SW480 (cell line): ENCODE measurements at regions not wholly inside any gene's neighbourhood (a gene's known extent, or its start where the extent isn't known, plus 50 kb on each side); places are given as distances from the start of the nearest gene placed in this dataset.
A peak's percentile ranks its signal among the peaks of the same experiment; 100 is the strongest.

Experiments
- DNase-seq: peaks from one replicate; pipeline ENCODE4 v3.0.0-alpha.2; 2016; ENCODE audit warnings: low spot score

- no peak for DNase-seq
Measured at GRCh38 chr3:184477940-184478339, 83.6 kb upstream of the EPHB3 start.

DNA sequence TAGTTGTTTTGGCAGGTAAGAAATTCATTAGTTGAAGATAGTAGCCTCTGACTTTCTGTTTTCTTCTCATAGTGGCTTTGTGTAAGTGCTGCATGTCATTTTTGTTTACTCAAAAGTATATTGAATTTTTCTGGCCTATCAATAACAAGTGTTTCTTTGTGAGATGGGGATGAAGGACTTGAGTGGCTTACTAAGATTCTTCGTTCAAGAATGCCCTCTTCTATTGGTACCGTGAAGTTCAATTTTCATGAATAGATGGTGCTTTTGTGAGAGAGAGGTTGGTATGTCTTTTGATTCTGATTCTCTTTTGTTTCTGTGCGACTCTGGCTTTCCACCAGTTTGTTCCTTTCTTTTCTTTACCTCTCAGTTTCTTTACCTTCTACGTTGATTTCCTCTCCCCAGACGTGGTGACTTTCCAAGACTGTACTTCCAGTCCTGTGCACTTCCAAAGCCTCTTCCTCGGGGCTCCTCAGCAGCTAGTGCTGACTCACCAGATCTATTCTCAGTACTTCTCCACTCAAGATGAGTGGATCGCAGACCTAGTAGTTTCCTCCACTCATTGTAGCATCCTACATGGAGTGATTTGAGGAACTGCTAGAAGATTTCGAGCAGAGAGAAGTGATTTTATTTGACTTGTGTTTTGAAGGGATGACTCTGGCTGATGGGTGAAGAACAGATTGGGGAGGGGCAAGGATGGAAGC, 82.0 kb upstream of the EPHB3 start:
- no peak for DNase-seq

- DNase-seq, result no peak
Measured at GRCh38 chr3:184480831-184481230, 80.8 kb upstream of the EPHB3 start.

GRCh38 chr3:184481984-184482671, 79.5 kb upstream of the EPHB3 start:
- no peak for DNase-seq

DNA sequence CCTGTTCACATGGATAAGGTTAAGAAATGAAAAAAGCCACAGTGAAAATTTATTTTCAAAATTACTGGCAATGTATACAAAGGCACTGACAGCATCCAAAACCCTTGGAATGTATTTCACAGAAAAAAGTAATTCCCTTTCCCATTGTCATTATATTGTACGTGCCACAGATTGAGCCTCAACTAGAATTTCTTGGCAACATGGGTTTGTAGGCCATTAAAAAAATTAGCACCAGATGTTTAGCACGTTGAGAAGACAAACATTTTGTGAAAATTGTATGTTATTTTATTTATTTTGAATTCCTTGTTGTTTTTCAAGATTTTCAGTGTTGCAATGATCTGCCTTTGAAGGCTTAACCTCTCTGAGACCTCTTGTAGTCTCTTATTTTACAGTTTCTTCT, 76.3 kb upstream of the EPHB3 start:
- no peak for DNase-seq

DNA sequence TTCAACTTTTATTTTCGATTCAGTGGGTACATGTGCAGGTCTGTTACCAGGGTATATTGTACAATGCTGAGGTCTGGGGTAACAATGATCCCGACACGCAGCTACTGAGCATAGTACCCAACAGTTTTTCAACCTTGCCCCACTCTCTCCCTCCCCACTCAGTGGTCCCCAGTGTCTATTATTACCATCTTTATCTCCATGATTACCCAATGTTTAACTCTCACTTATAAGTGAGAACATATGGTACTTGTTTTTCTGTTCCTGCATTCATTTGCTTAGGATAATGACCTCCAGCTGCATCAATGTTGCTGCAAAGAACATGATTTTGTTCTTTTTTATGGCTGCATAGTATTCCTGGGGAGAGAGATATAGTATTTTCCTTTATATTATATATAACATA, 75.7 kb upstream of the EPHB3 start:
- no peak for DNase-seq

DNA sequence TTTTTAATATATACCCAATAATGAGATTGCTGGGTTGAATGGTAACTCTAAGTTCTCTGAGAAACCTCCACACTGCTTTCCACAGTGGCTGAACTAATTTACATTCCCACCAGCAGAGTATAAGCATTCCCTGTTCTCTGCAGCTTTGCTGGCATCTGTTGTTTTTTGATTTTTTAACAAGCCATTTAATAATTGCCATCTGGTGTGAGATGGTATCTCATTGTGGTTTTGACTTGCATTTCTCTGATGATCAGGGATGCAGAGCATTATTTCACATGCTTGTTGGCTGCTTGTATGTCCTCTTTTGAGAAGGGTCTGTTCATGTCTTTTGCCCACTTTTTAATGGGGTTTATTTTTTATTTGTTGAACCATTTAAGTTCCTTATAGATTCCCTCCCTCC, 75.0 kb upstream of the EPHB3 start:
- DNase-seq, result no peak

DNA sequence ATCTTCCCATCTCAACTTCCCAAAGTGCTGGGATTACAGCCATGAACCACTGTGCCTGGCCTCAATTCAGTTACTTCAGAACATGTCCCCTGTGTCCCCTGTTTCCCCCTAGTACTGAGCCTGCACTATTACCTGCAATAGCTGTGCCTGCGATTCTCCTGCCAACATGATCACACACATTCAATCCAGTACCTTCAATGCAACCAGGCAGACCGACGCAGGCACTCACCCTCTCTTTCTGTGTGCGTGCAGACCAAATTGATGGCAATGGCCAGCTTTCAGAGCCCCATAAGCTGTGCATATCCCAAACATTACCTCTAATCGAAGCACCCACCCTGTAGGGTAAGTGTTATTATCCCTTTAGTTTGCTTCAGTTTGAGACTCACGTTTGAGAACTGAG, 73.0 kb upstream of the EPHB3 start:
- DNase-seq, result no peak

GRCh38 chr3:184489268-184489841, 72.2 kb upstream of the EPHB3 start:
- DNase-seq, result no peak

DNA sequence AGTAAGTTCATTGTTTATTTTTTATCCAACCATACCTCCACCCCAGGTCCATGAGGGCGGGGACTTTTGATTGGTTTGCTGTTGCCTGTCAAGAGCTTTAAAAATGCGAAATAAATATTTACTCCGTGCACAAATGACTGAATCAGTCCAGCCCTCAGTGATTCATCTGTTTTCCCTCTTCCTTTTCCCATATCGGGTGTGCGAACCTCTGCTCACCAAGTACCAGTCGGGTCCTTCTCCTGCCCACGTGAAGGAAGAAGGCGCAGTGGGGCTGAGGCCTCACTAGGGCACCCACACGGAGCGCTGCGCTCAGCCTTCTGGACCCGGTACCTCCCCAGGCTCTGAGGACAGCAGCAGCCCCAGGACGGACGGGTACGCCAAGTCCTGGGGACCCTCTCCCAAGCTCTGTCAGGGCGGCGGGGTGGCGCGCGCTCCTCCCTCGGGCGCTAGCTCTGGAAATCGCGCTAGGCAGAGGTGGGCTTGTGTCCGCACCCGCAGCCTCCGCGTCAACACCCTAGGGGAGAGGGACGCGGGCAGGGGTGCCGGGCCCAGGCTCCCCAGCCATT, 70.5 kb upstream of the EPHB3 start:
- no peak for DNase-seq

- DNase-seq, result no peak
Measured at GRCh38 chr3:184491867-184492615, 69.5 kb upstream of the EPHB3 start.

- no peak for DNase-seq
Measured at GRCh38 chr3:184496933-184497332, 64.7 kb upstream of the EPHB3 start.

- no peak for DNase-seq
Measured at GRCh38 chr3:184497804-184498203, 63.8 kb upstream of the EPHB3 start.

DNA sequence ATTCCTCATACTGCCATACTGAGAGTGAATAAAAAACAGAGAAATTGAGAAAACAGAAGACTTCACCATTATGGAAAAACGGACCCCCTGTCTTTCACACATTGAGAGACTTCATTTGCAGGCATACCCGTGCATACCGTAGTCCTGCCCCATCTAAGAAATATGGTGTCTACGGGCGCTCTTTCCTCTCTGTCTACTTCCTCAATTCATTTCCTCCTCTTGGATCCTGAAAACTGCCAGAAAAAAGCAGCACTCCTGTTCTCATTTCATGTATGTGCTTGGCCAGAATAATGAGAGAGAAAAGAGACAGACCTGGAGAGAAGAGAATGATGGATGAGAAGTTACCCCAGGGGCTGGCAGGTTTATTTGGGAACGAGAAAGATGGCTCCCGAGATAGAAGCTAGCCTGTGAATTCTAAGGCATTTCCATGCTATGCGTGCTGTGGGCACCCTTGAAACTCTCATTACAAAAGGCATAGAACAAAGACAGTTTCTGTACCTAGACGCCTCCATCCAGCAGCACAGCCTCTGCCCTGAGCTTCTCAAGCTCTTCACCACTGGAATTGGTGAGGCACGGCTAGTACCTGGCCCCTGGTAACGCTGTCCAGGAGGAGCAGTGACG, 62.5 kb upstream of the EPHB3 start:
- DNase-seq, result no peak

DNA sequence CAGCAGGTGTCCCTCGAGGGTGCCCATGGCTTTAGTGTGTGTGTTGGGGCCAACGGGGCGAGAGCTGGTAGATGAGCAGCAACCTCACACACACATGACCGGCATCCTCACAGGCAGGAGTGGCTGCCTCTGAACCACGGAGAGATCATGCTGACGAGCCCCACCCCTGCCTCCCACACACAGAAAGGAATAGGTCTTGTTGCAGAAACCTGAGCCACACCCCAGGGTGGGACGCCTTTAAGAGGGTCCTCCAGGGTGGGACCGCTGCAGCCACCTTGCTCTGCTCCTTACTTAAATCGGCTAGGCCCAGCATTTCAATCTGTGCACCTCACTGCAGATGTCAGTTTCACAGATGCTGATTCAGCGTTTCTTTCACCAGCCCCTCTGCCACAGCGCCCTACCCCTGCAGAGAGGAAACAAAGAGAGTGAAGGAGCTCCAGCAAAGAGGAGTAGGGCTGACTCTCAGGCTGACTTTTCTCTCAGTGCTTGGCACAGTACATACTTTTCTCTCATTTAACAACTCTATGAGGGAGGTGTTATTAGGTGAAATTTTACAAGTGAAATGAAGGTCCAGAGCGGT, 61.2 kb upstream of the EPHB3 start:
- DNase-seq, result no peak

GRCh38 chr3:184502123-184502667, 59.4 kb upstream of the EPHB3 start:
- DNase-seq, result no peak

GRCh38 chr3:184502841-184503240, 58.7 kb upstream of the EPHB3 start:
- peak; percentile 33 for DNase-seq

- DNase-seq, result no peak
Measured at GRCh38 chr3:184503647-184504046, 57.9 kb upstream of the EPHB3 start.

- no peak for DNase-seq
Measured at GRCh38 chr3:184505076-184505878, 56.3 kb upstream of the EPHB3 start.

GRCh38 chr3:184506561-184506991, 55.0 kb upstream of the EPHB3 start:
- no peak for DNase-seq
